GM12864 (cell line): ENCODE measurements at regions not wholly inside any gene's neighbourhood (a gene's known extent, or its start where the extent isn't known, plus 50 kb on each side); places are given as distances from the start of the nearest gene placed in this dataset.
"Not testable (repeated sequence)": the region's sequence is repeated elsewhere in the genome, so short reads cannot be mapped to it uniquely, and the experiment has no call there.

Experiments used
- DNase-seq: peaks from one replicate; pipeline ENCODE4 v3.0.0-alpha.2; 2011; ENCODE audit warnings: low read depth
- H3K4me3 ChIP-seq: 2 replicates; pipeline ENCODE4 v1.5.1; 2011; ENCODE audit warnings: mild to moderate bottlenecking, low read depth, low read length, control low read depth
- CTCF ChIP-seq: IDR thresholded peaks from 2 replicates; pipeline ENCODE4 v1.5.1; 2011; ENCODE audit warnings: low read depth, mild to moderate bottlenecking, moderate library complexity, low read length, control low read depth, inconsistent platforms; ENCODE audit errors: missing control alignments

- H3K4me3 ChIP-seq = no peak overlapping the region
- DNase-seq = no peak
- no peak for TF ChIP-seq CTCF
Observed at GRCh38 chr14:36420149-36420687, 99.8 kb upstream of the MBIP start.

GRCh38 chr14:36418937-36419336, 98.5 kb upstream of the MBIP start:
- no peak for DNase-seq
- no peak overlapping the region for H3K4me3 ChIP-seq
- no peak for TF ChIP-seq CTCF

GRCh38 chr14:36411951-36412350, 91.5 kb upstream of the MBIP start:
- DNase-seq, H3K4me3 ChIP-seq: not testable (repeated sequence)

GRCh38 chr14:36408388-36408787, 88.0 kb upstream of the MBIP start:
- TF ChIP-seq CTCF = no peak

GRCh38 chr14:36405589-36406274, 85.3 kb upstream of the MBIP start:
- TF ChIP-seq CTCF = no peak
- H3K4me3 ChIP-seq = no peak overlapping the region
- no peak for DNase-seq

More at GRCh38 chr14:36408388-36408787, 88.0 kb upstream of the MBIP start:
- no peak for DNase-seq
- no peak overlapping the region for H3K4me3 ChIP-seq

GRCh38 chr14:36402867-36403266, 82.4 kb upstream of the MBIP start:
- no peak overlapping the region for H3K4me3 ChIP-seq
- DNase-seq = no peak
- no peak for TF ChIP-seq CTCF

GRCh38 chr14:36398463-36399291, 78.2 kb upstream of the MBIP start:
- no peak for TF ChIP-seq CTCF
- DNase-seq = no peak
- H3K4me3 ChIP-seq = no peak overlapping the region
